Endothelial cell of umbilical vein (primary cell): ENCODE measurements at regions not wholly inside any gene's neighbourhood (a gene's known extent, or its start where the extent isn't known, plus 50 kb on each side); places are given as distances from the start of the nearest gene placed in this dataset.

Source experiments
- BruUV-seq: library from RNA; stranded (reverse); fragments of 400-500 nt; replicated peaks from 2 replicates; lab custom pipeline; 2021; lab: Mats Ljungman, UMichigan
- CTCF ChIA-PET: fragments of 300-600, 350-600 bp; sonication (Branson Sonifier 250); formaldehyde crosslinking; loops from one replicate; lab custom pipeline; 2021; ENCODE audit warnings: antibody characterized with exemption, inconsistent platforms; lab: Charles Lee
- POLR2A ChIA-PET: fragments of 300-600, 350-600 bp; sonication (Branson Sonifier 250); formaldehyde crosslinking; loops from one replicate; lab custom pipeline; 2021; ENCODE audit warnings: antibody characterized with exemption, inconsistent platforms; lab: Charles Lee
- DNase-seq: peaks from one replicate; pipeline ENCODE4 v3.0.0-alpha.2; 2011; ENCODE audit warnings: low read depth, low spot score
- FAIRE-seq: peaks from 2 replicates; lab custom pipeline; 2011; peaks lifted over from hg19 to GRCh38; lab: Jason Lieb, UNC
- H2AFZ ChIP-seq: 2 replicates; pipeline ENCODE4 v1.6.0; 2012; ENCODE audit warnings: low read depth, low read length, control low read depth, inconsistent platforms
- H3K27ac ChIP-seq: 2 replicates; pipeline ENCODE4 v1.5.1; 2011; ENCODE audit warnings: low read depth, mild to moderate bottlenecking, control low read depth, low read length, moderate library complexity; ENCODE audit not compliant: insufficient read depth
- H3K27me3 ChIP-seq, 2 experiments: 2 replicates each; pipeline versions ENCODE4 v1.6.0 to v1.6.1; 2011; ENCODE audit warnings: low read length in 2 of 2, mixed read lengths in 1 of 2; ENCODE audit not compliant: control insufficient read depth in 2 of 2, insufficient read depth in 2 of 2
- H3K36me3 ChIP-seq, 2 experiments: 2 replicates in 1 of 2; 3 replicates in 1 of 2; pipeline ENCODE4 v1.5.1; 2011; ENCODE audit warnings: low read length in 2 of 2, mild to moderate bottlenecking in 1 of 2, moderate library complexity in 1 of 2; ENCODE audit not compliant: control insufficient read depth in 2 of 2, insufficient read depth in 2 of 2; ENCODE audit errors: extremely low read depth in 1 of 2
- H3K4me1 ChIP-seq: 3 replicates; pipeline ENCODE4 v1.5.1; 2011; ENCODE audit warnings: mild to moderate bottlenecking, low read length; ENCODE audit not compliant: control insufficient read depth, insufficient read depth; ENCODE audit errors: extremely low read depth
- H3K4me2 ChIP-seq: 2 replicates; pipeline ENCODE4 v1.6.1; 2011; ENCODE audit warnings: low read length, control low read depth, mixed read lengths; ENCODE audit not compliant: insufficient read depth
- H3K4me3 ChIP-seq, 3 experiments: fragments of 200-600 bp in 1 of 3; sonication (generic), shearing (Covaris generic) in 1 of 3; replicated peaks in 1 of 3; 2 replicates each; pipeline ENCODE4 v1.5.1; 2011 to 2016; ENCODE audit warnings: control low read depth in 3 of 3, low read length in 3 of 3, mild to moderate bottlenecking in 2 of 3, inconsistent platforms in 1 of 3, low read depth in 1 of 3, moderate library complexity in 1 of 3; ENCODE audit not compliant: insufficient read depth in 1 of 3
- H3K79me2 ChIP-seq: 2 replicates; pipeline ENCODE4 v1.6.0; 2012; ENCODE audit warnings: low read length, inconsistent platforms; ENCODE audit not compliant: control insufficient read depth, insufficient read depth
- H3K9ac ChIP-seq: replicated peaks from 2 replicates; pipeline ENCODE3; 2011; ENCODE audit warnings: low read length, control low read depth; ENCODE audit not compliant: insufficient read depth; ENCODE audit errors: extremely low read depth
- H3K9me1 ChIP-seq: replicated peaks from 3 replicates; pipeline ENCODE4 v1.6.0; 2011; ENCODE audit warnings: mild to moderate bottlenecking, low read length; ENCODE audit not compliant: control insufficient read depth, insufficient read depth; ENCODE audit errors: extremely low read depth
- H3K9me3 ChIP-seq: replicated peaks from 2 replicates; pipeline ENCODE4 v1.5.1; 2012; ENCODE audit warnings: low read length, inconsistent platforms; ENCODE audit not compliant: control insufficient read depth, insufficient read depth
- H4K20me1 ChIP-seq: replicated peaks from 2 replicates; pipeline ENCODE3; 2011; ENCODE audit warnings: mild to moderate bottlenecking, low read length; ENCODE audit not compliant: control insufficient read depth, insufficient read depth; ENCODE audit errors: extremely low read depth
- CTCF ChIP-seq, 2 donors: IDR thresholded peaks; 1 replicate in 1 of 2; 2 replicates in 1 of 2; pipeline ENCODE4 v1.5.1; 2011; ENCODE audit warnings: low read length in 2 of 2, mild to moderate bottlenecking in 2 of 2, moderate library complexity in 2 of 2, control low read depth in 1 of 2, inconsistent platforms in 1 of 2, low read depth in 1 of 2; ENCODE audit not compliant: insufficient read depth in 1 of 2; ENCODE audit errors: extremely low read depth in 1 of 2
- EZH2 ChIP-seq: IDR thresholded peaks from 2 replicates; pipeline ENCODE4 v1.6.1; 2012; ENCODE audit warnings: borderline replicate concordance, low read depth, mild to moderate bottlenecking, moderate library complexity, low read length, inconsistent platforms; ENCODE audit not compliant: severe bottlenecking
- FOS ChIP-seq: IDR thresholded peaks from 2 replicates; pipeline ENCODE4 v1.6.1; 2011; ENCODE audit warnings: mild to moderate bottlenecking, low read length, moderate library complexity, borderline replicate concordance; ENCODE audit not compliant: insufficient read depth
- GATA2 ChIP-seq: IDR thresholded peaks from 2 replicates; pipeline ENCODE4 v1.7.0; 2011; ENCODE audit warnings: low read depth, mild to moderate bottlenecking, moderate library complexity, mixed read lengths, low read length; ENCODE audit not compliant: insufficient read length, insufficient read depth
- JUN ChIP-seq: IDR thresholded peaks from 2 replicates; pipeline ENCODE4 v1.6.1; 2011; ENCODE audit warnings: borderline replicate concordance, low read depth; ENCODE audit not compliant: insufficient read length, insufficient read depth
- MAX ChIP-seq: IDR thresholded peaks from 2 replicates; pipeline ENCODE4 v1.6.1; 2011; ENCODE audit not compliant: insufficient read depth, insufficient read length
- MYC ChIP-seq: IDR thresholded peaks from one replicate; pipeline ENCODE4 v1.6.1; 2011; ENCODE audit warnings: mild to moderate bottlenecking, low read depth, low read length
- POLR2A ChIP-seq: IDR thresholded peaks from 2 replicates; pipeline ENCODE4 v1.6.1; 2012; ENCODE audit warnings: low read depth, mild to moderate bottlenecking, control low read depth, low read length
- POLR2AphosphoS5 ChIP-seq: IDR thresholded peaks from 2 replicates; pipeline ENCODE4 v1.6.1; 2012; ENCODE audit warnings: low read depth, mild to moderate bottlenecking, control low read depth, low read length, moderate library complexity; ENCODE audit not compliant: insufficient read depth
- dilution Hi-C: fragments of 300-500 bp; cut with MboI; formaldehyde crosslinking; loops from one replicate; pipeline ENCODE4 v1.15.0; 2019; ENCODE audit warnings: low sequenced_read_pairs; ENCODE audit not compliant: extremely low pct_ligation_motif_present
- intact Hi-C: fragments of 100-400 bp; cut with micrococcal nuclease; formaldehyde crosslinking; loops from one replicate; pipeline ENCODE4 v1.10.0; 2022

DNA sequence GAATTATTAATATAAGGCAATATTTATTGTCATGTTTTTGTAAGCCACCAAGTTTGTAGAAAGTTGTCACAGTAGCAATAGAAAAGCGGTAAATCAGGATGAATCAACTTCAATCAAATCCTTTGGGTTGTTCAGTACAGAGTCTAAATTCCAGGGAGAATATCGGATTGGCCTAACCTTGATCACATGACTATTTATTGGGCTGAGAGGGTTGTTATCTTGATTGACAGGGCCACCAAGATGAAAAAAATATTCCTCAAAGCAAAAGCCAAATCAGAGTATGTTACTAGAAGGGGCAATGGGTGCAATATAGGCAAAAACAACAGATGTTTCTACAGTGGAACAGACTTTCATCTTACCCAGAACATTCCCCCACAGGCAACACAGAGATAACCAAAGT is 270.0 kb downstream of the METTL4 start:
- ChIA-PET POLR2A (no interaction called here), CTCF (interaction anchor here (1.1 to 1.2 kb wide), 2 partner anchors 78 to 241 kb away, joined by 3 to 4 read pairs; no protein-coding TSS in a partner anchor)
- H3K36me3 ChIP-seq = no peaks in the 10 kb centered on the region
- no peak overlapping the region for H3K27ac ChIP-seq
- no peak overlapping the region for H2AFZ ChIP-seq
- H3K9ac ChIP-seq = no peak overlapping the region
- BruUV-seq = no TSS peak
- no peak for TF ChIP-seq FOS
- TF ChIP-seq EZH2 = no peak
- no peak for TF ChIP-seq MAX
- TF ChIP-seq POLR2AphosphoS5 = no peak
- TF ChIP-seq GATA2 = no peak
- no peak for TF ChIP-seq POLR2A
- no peak for TF ChIP-seq CTCF (IDR thresholded peaks at IDR 0.05; ENCODE audit: extremely low read depth in 1 of 2, insufficient read depth in 1 of 2, low read depth in 1 of 2, low read length in 2 of 2)
- no peak for TF ChIP-seq MYC
- no peak for TF ChIP-seq JUN
- FAIRE-seq (no peak), DNase-seq (no peak)
- H3K9me3 ChIP-seq = no peaks in the 10 kb centered on the region
- no peak overlapping the region for H3K4me2 ChIP-seq
- peaks cover 42% of the 10 kb centered on the region for H3K4me1 ChIP-seq
- no peaks in the 10 kb centered on the region for H4K20me1 ChIP-seq
- H3K79me2 ChIP-seq = no peaks in the 10 kb centered on the region
- intact Hi-C loops (loop anchor here (10.0 kb wide), 1 partner anchor 943 kb away; the partner anchor contains the start of gene MYL12A), dilution Hi-C loops (no loop called here)
- no peak overlapping the region for H3K4me3 ChIP-seq
- H3K27me3 ChIP-seq = no peaks in the 10 kb centered on the region
- H3K9me1 ChIP-seq = no peaks in the 10 kb centered on the region
